ENCODE measurements at regions not wholly inside any gene's neighbourhood (a gene's known extent, or its start where the extent isn't known, plus 50 kb on each side); places are given as distances from the start of the nearest gene placed in this dataset.
"Not testable (repeated sequence)": the region's sequence is repeated elsewhere in the genome, so short reads cannot be mapped to it uniquely, and the experiment has no call there.

- Histone ChIP-seq H3K27me3 (no peaks in the 10 kb centered on the region), H3K36me3 (no peaks in the 10 kb centered on the region), H3K27ac (no peak overlapping the region), H3K9me3 (no peaks in the 10 kb centered on the region), H3K4me3 (no peak overlapping the region), H3K4me1 (peaks cover 0 to 3% of the 10 kb centered on the region in 2 donors)
- TF ChIP-seq CTCF (IDR thresholded peaks at IDR 0.05 in 4 of 5, conservative IDR thresholded peaks at IDR 0.05 in 1 of 5) (no peak), POLR2A (IDR thresholded peaks at IDR 0.05) (no peak)
- ATAC-seq (no peak), DNase-seq (no peak)
- intact Hi-C loops (cut with DNase I; ENCODE audit: low total_unique reads): no loop called here
- in situ Hi-C loops (cut with MboI; ENCODE audit: low sequenced_read_pairs in 4 of 4): no loop called here
Measured at GRCh38 chr7:69076566-69076965, 521.7 kb upstream of the AUTS2 start.

GRCh38 chr7:69078997-69079769 lies 519.1 kb upstream of the AUTS2 start:
- intact Hi-C loops (cut with DNase I; ENCODE audit: low total_unique reads): no loop called here

GRCh38 chr7:69087281-69087680 lies 511.0 kb upstream of the AUTS2 start:
- intact Hi-C loops (cut with DNase I; ENCODE audit: low total_unique reads); DNase-seq; H3K9me3 ChIP-seq; H3K27ac ChIP-seq; H3K27me3 ChIP-seq; H3K4me3 ChIP-seq; ATAC-seq; H3K36me3 ChIP-seq; in situ Hi-C loops (cut with MboI; ENCODE audit: low sequenced_read_pairs in 4 of 4); H3K4me1 ChIP-seq: not testable (repeated sequence)

More at GRCh38 chr7:69078997-69079769, 519.1 kb upstream of the AUTS2 start:
- Histone ChIP-seq H3K27me3 (no peaks in the 10 kb centered on the region), H3K9me3 (no peaks in the 10 kb centered on the region), H3K4me1 (peaks cover 0 to 3% of the 10 kb centered on the region in 2 donors), H3K36me3 (no peaks in the 10 kb centered on the region), H3K4me3 (no peak overlapping the region), H3K27ac (no peak overlapping the region)
- peak in 1 of 2 donors; percentile 58 for ATAC-seq
- TF ChIP-seq CTCF (IDR thresholded peaks at IDR 0.05 in 4 of 5, conservative IDR thresholded peaks at IDR 0.05 in 1 of 5) (no peak), POLR2A (IDR thresholded peaks at IDR 0.05) (no peak)
- peak; percentile 15 to 26 for DNase-seq
- in situ Hi-C loops (cut with MboI; ENCODE audit: low sequenced_read_pairs in 4 of 4): no loop called here

GRCh38 chr7:69088185-69088584 lies 510.1 kb upstream of the AUTS2 start:
- ATAC-seq: no peak
- intact Hi-C loops (cut with DNase I; ENCODE audit: low total_unique reads) (no loop called here), in situ Hi-C loops (cut with MboI; ENCODE audit: low sequenced_read_pairs in 4 of 4) (no loop called here)
- H3K9me3 ChIP-seq: no peaks in the 10 kb centered on the region
- TF ChIP-seq CTCF (IDR thresholded peaks at IDR 0.05 in 4 of 5, conservative IDR thresholded peaks at IDR 0.05 in 1 of 5): no peak
- TF ChIP-seq POLR2A (IDR thresholded peaks at IDR 0.05): no peak
- H3K27ac ChIP-seq: no peak overlapping the region
- H3K4me1 ChIP-seq: no peaks in the 10 kb centered on the region
- H3K36me3 ChIP-seq: no peaks in the 10 kb centered on the region
- DNase-seq: no peak
- no peaks in the 10 kb centered on the region for H3K27me3 ChIP-seq
- no peak overlapping the region for H3K4me3 ChIP-seq

- H3K9me3 ChIP-seq: no peaks in the 10 kb centered on the region
- ATAC-seq: no peak
- in situ Hi-C loops (cut with MboI; ENCODE audit: low sequenced_read_pairs in 4 of 4): no loop called here
- H3K4me1 ChIP-seq: no peaks in the 10 kb centered on the region
- TF ChIP-seq CTCF (IDR thresholded peaks at IDR 0.05 in 4 of 5, conservative IDR thresholded peaks at IDR 0.05 in 1 of 5): no peak
- no peak for TF ChIP-seq POLR2A (IDR thresholded peaks at IDR 0.05)
- no peaks in the 10 kb centered on the region for H3K27me3 ChIP-seq
- H3K27ac ChIP-seq: no peak overlapping the region
- DNase-seq: no peak
- intact Hi-C loops (cut with DNase I; ENCODE audit: low total_unique reads): no loop called here
- H3K4me3 ChIP-seq: no peak overlapping the region
- no peaks in the 10 kb centered on the region for H3K36me3 ChIP-seq
Measured at GRCh38 chr7:69090936-69091335, 507.3 kb upstream of the AUTS2 start.

Measured in gastrocnemius medialis (tissue), 4 donors.